Lung (tissue), 11 donors: ENCODE measurements at regions not wholly inside any gene's neighbourhood (a gene's known extent, or its start where the extent isn't known, plus 50 kb on each side); places are given as distances from the start of the nearest gene placed in this dataset.
A peak's percentile ranks its signal among the peaks of the same experiment; 100 is the strongest.

Experiments used
- ATAC-seq: fragments of 200-7000 bp; cut with Tn5 transposase; one replicate; pipeline ENCODE4 v1.9.1; 2020; ENCODE audit warnings: moderate number of reproducible peaks; ENCODE audit not compliant: insufficient read depth, low FRiP score
- DNase-seq, 3 donors: peaks; one replicate each; pipeline ENCODE4 v3.0.0-alpha.2; 2013 to 2017
- H3K27ac ChIP-seq, 2 donors: one replicate each; pipeline ENCODE4 v1.5.1; 2013; ENCODE audit warnings: mild to moderate bottlenecking in 2 of 2, moderate library complexity in 2 of 2, control low read depth in 1 of 2, inconsistent platforms in 1 of 2, low read depth in 1 of 2, low read length in 1 of 2
- H3K27me3 ChIP-seq, 3 donors: one replicate each; pipeline ENCODE4 v1.5.1; 2013; ENCODE audit warnings: low read length in 2 of 3; ENCODE audit not compliant: control insufficient read depth in 3 of 3, insufficient read depth in 3 of 3
- H3K36me3 ChIP-seq, 4 donors: one replicate each; pipeline ENCODE4 v1.5.1; 2013; ENCODE audit warnings: low read length in 4 of 4, mild to moderate bottlenecking in 1 of 4, moderate library complexity in 1 of 4; ENCODE audit not compliant: control insufficient read depth in 4 of 4, insufficient read depth in 4 of 4
- H3K4me1 ChIP-seq, 5 donors: one replicate each; pipeline ENCODE4 v1.5.1; 2013; ENCODE audit warnings: low read length in 5 of 5, mild to moderate bottlenecking in 2 of 5, moderate library complexity in 1 of 5; ENCODE audit not compliant: control insufficient read depth in 5 of 5, insufficient read depth in 5 of 5
- H3K4me3 ChIP-seq: one replicate; pipeline ENCODE4 v1.5.1; 2013; ENCODE audit warnings: mild to moderate bottlenecking, control low read depth, moderate library complexity
- H3K9ac ChIP-seq, 2 donors: one replicate each; pipeline ENCODE4 v1.5.1; 2013; ENCODE audit warnings: low read length in 2 of 2, control low read depth in 1 of 2; ENCODE audit not compliant: insufficient read depth in 1 of 2
- H3K9me3 ChIP-seq, 4 donors: one replicate each; pipeline ENCODE4 v1.5.1; 2013; ENCODE audit warnings: low read length in 3 of 4, mild to moderate bottlenecking in 1 of 4, moderate library complexity in 1 of 4; ENCODE audit not compliant: control insufficient read depth in 4 of 4, insufficient read depth in 3 of 4
- WGBS, 2 donors: extraction: QIAGEN DNeasy Blood & Tissue Kit; methylation state at CpG; one replicate each; pipeline ENCODE4 v1.1.7; 2013; 5-methylcytosine and 5-hydroxymethylcytosine counted together
- TF ChIP-seq, protein P1 (sequence below): IDR thresholded peaks from 2 replicates; pipeline ENCODE4 v1.5.1; 2012; ENCODE audit warnings: mild to moderate bottlenecking; ENCODE audit errors: control extremely low read depth, extremely low read depth
- donor health status: control.
- donor health status: control.
- donor health status: Bipolar disorder and iron deficiency.
- donor health status: healthy.
- donor health status: DM: yes; HTN: yes; CAD: no.

GRCh38 chr2:195490319-195490718 lies 166.7 kb upstream of the SLC39A10 start:
- H3K9me3 ChIP-seq = no peaks in the 10 kb centered on the region
- H3K36me3 ChIP-seq = no peaks in the 10 kb centered on the region
- no peak for DNase-seq
- no peaks in the 10 kb centered on the region for H3K27me3 ChIP-seq
- H3K4me3 ChIP-seq = no peak overlapping the region
- H3K4me1 ChIP-seq = no peaks in the 10 kb centered on the region
- ATAC-seq = no peak
- no peak overlapping the region for H3K27ac ChIP-seq
- 81 to 88% methylated on average over 2 of the region's 2 CpGs for WGBS, 2 donors
- TF ChIP-seq, protein P1, sequence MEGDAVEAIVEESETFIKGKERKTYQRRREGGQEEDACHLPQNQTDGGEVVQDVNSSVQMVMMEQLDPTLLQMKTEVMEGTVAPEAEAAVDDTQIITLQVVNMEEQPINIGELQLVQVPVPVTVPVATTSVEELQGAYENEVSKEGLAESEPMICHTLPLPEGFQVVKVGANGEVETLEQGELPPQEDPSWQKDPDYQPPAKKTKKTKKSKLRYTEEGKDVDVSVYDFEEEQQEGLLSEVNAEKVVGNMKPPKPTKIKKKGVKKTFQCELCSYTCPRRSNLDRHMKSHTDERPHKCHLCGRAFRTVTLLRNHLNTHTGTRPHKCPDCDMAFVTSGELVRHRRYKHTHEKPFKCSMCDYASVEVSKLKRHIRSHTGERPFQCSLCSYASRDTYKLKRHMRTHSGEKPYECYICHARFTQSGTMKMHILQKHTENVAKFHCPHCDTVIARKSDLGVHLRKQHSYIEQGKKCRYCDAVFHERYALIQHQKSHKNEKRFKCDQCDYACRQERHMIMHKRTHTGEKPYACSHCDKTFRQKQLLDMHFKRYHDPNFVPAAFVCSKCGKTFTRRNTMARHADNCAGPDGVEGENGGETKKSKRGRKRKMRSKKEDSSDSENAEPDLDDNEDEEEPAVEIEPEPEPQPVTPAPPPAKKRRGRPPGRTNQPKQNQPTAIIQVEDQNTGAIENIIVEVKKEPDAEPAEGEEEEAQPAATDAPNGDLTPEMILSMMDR = no peak
- H3K9ac ChIP-seq = no peak overlapping the region

- TF ChIP-seq, protein P1 = no peak
- Histone ChIP-seq H3K36me3 (no peaks in the 10 kb centered on the region), H3K4me1 (no peaks in the 10 kb centered on the region), H3K27me3 (no peaks in the 10 kb centered on the region), H3K27ac (no peak overlapping the region), H3K4me3 (no peak overlapping the region), H3K9ac (no peak overlapping the region), H3K9me3 (no peaks in the 10 kb centered on the region)
- ATAC-seq (no peak), DNase-seq (no peak)
- WGBS, 2 donors = 90 to 98% methylated on average over 2 of the region's 2 CpGs
Measured at GRCh38 chr2:195489101-195489500, 167.9 kb upstream of the SLC39A10 start.

DNA sequence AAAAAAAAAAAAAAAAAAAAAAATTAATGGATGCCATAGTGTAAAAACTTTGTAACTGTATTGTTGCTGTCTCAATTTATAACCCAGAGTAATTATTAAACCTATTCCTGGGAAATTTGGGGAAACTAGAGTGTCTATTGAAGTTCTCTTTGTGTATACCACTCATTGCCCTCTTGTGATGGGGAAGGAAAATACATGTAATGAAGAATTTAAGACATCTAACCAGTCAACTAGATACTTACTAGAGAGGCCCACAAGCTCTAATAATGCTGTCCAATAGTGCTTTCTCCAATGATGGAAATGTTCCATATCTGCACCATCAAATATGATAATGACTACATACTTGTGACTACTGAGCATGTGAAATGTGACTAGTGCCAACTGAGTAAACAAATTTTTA lies 168.5 kb upstream of the SLC39A10 start:
- H3K4me3 ChIP-seq = no peak overlapping the region
- no peaks in the 10 kb centered on the region for H3K4me1 ChIP-seq
- ATAC-seq (no peak), DNase-seq (no peak)
- H3K27me3 ChIP-seq = no peaks in the 10 kb centered on the region
- TF ChIP-seq, protein P1 = no peak
- no peaks in the 10 kb centered on the region for H3K9me3 ChIP-seq
- H3K27ac ChIP-seq = no peak overlapping the region
- no peak overlapping the region for H3K9ac ChIP-seq
- H3K36me3 ChIP-seq = no peaks in the 10 kb centered on the region

GRCh38 chr2:195486987-195487644 lies 169.9 kb upstream of the SLC39A10 start:
- Histone ChIP-seq H3K4me3 (no peak overlapping the region), H3K9me3 (no peaks in the 10 kb centered on the region), H3K9ac (no peak overlapping the region), H3K27ac (no peak overlapping the region), H3K4me1 (no peaks in the 10 kb centered on the region), H3K36me3 (no peaks in the 10 kb centered on the region), H3K27me3 (no peaks in the 10 kb centered on the region)
- WGBS, 2 donors = 26 to 42% methylated on average over 1 of the region's 1 CpG
- DNase-seq (peak in 1 of 3 donors; percentile 16), ATAC-seq (no peak)
- TF ChIP-seq, protein P1 = no peak
